ENCODE measurements at regions not wholly inside any gene's neighbourhood (a gene's known extent, or its start where the extent isn't known, plus 50 kb on each side); places are given as distances from the start of the nearest gene placed in this dataset.

GRCh38 chr2:22557406-22557805, 827.6 kb upstream of the KLHL29 start:
- DNase-seq (ENCODE audit: low read depth) = no peak

- no peak for DNase-seq (ENCODE audit: low read depth)
Observed at GRCh38 chr2:22560021-22560420, 825.0 kb upstream of the KLHL29 start.

GRCh38 chr2:22579341-22579740, 805.6 kb upstream of the KLHL29 start:
- DNase-seq (ENCODE audit: low read depth) = peak; percentile 47

DNA sequence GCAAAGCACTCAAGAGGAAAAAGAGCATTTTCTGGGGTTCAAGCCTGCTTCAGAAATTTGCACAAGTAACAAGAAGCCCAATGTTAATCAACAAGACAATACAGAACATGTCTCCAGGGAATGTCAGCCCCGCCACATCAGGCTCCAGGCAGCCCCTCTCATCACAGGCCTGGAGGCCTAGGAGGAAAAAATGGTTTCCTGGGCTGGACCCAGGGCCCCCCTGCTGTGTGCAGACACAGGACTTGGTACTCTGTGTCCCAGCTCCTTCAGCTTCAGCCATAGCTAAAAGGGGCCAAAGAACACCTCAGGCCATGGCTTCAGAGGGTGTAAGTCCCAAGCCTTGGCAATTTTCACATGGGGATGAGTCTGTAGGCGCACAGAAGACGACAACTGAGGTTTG, 802.9 kb upstream of the KLHL29 start:
- no peak for DNase-seq (ENCODE audit: low read depth)

- no peak for DNase-seq (ENCODE audit: low read depth)
Observed at GRCh38 chr2:22596306-22596705, 788.7 kb upstream of the KLHL29 start.

DNA sequence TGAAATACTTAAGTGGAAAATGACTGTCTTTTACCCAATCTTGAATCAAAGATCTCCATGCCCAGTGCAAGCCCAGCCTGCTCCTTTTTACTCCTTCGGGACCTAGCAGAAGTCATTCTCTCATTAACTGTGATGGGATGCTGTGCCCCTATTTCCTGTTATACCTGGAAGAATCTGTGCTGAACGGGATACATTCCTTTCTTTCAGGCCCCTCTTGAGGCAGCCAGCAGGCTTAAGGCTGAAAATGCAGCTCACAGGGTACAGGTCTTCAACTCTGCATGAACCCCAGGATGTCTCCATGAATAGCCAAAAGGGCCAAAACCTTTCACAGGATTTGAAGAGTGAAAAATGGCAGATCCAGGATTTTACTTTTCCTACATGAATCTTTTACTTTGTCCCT, 784.8 kb upstream of the KLHL29 start:
- DNase-seq (ENCODE audit: low read depth) = no peak

- no peak for DNase-seq (ENCODE audit: low read depth)
Observed at GRCh38 chr2:22600999-22601398, 784.0 kb upstream of the KLHL29 start.

- no peak for DNase-seq (ENCODE audit: low read depth)
Observed at GRCh38 chr2:22604136-22604535, 780.8 kb upstream of the KLHL29 start.

DNA sequence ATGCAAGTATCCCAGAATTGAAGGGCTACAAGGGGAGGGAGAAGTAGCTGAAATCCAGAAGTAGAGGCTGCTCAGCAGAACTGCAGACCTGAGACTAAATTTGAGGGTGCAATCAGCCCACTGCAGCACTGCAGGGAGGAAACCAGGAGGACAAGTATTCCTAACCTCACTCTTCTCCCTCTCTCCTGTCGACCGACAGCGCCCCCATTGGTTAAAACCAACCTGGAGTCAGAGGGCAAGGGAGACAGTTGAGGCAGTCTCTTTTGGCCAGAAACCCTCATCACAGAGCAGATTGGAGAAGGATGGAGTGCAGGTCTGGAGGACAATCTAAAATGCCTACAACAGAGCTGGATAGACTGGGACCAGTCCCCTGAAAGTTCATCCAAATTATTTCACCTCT, 768.9 kb upstream of the KLHL29 start:
- no peak for DNase-seq (ENCODE audit: low read depth)

DNA sequence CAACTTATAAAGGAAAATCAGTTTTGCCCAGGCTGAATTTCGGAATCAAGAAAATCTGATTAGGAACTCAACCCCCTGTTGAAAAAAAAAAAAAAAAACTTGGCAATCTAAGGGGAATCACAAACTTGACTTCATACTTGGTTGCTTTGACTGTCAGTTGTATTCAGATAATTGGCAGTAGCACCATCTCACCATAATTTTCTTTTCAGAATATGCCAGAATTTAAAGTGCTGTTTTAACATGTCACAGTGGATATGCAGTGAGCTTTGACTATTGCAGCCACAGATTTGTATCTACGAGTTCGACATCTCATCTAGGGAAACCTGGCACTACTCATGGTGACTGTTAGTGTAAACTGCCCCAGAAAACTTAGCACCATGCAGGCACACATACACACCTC, 761.4 kb upstream of the KLHL29 start:
- DNase-seq (ENCODE audit: low read depth) = no peak

DNA sequence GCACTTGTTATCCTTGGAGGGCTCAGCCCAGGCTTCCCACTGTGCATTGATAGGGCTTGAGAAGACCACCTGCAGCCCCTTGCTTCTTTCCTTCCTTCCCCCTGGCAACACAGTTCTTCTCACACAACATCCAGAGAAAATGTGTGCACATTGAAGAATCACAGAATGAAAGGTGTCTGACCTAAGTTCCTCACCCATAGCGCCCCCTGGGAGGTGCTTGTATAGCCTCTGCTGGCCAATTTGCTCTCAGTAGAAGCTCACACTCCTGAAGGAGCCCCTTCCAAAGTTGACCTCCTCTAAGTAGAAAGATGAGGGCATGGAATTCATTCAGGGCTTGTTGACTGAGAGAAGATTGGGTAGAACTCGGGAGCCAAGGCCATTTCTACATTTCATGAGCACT, 758.4 kb upstream of the KLHL29 start:
- DNase-seq (ENCODE audit: low read depth) = no peak

GRCh38 chr2:22628221-22628620, 756.8 kb upstream of the KLHL29 start:
- DNase-seq (ENCODE audit: low read depth) = no peak

- DNase-seq (ENCODE audit: low read depth) = peak; percentile 11
Observed at GRCh38 chr2:22628906-22629305, 756.1 kb upstream of the KLHL29 start.

- no peak for DNase-seq (ENCODE audit: low read depth)
Observed at GRCh38 chr2:22634167-22634566, 750.8 kb upstream of the KLHL29 start.

GRCh38 chr2:22656426-22656825, 728.6 kb upstream of the KLHL29 start:
- no peak for DNase-seq (ENCODE audit: low read depth)

- DNase-seq (ENCODE audit: low read depth) = no peak
Observed at GRCh38 chr2:22673529-22673928, 711.5 kb upstream of the KLHL29 start.

GRCh38 chr2:22683914-22684313, 701.1 kb upstream of the KLHL29 start:
- DNase-seq (ENCODE audit: low read depth) = no peak

DNA sequence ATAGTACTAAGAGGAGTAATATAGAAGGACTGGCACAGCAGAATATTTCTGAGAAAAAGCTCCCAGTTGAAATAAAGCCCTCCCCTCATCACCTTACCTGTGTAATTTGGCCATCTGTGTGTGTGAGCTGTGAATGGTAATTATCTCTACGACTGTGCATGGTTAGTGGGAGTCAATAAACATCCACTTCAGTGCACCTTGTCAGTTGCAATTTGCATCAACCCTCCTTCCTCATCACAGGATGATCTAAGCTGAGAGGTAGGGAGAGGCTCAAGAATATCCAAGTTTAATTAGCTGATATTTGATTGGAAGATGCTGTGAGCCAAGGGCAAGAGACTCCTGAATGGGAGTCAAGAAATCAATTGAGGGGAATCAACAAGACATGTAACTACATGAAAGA, 694.9 kb upstream of the KLHL29 start:
- DNase-seq (ENCODE audit: low read depth) = no peak

DNA sequence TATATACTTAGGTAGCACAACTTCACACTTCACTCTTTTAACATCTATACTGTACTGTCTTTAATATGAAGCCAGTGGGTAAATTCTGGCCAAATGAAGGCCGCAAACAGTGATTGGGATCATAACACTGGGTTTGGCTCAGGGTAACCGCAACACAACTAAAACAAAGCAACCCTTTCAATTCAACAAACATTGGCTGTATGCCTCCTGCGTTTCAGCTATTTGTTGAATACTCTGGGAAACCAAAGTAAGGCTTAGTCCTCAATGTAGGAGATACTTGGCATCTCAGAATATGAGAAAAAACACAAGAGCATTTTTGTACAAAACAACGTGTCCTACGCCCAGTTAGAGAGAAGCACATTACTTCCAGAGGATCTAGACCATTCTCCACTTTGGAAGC, 693.3 kb upstream of the KLHL29 start:
- DNase-seq (ENCODE audit: low read depth) = no peak

DNA sequence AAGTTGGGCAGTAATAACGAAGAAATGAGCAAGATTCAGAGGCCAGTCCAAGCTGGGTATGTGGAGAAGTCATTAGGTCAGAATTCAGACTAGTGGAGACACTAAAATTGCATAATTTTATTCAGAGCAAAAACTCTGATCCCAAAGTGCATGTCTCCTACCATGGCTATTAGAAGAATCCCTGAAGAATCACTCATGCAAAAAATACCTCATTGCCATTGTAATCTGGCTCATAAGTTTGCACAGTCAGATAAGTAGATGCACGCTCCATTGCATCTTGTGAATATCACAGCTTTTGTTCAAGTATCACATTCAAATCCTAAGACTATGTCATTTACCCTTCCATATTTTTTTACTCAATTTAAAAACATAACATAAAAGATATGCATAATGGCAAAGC, 692.2 kb upstream of the KLHL29 start:
- no peak for DNase-seq (ENCODE audit: low read depth)

DNA sequence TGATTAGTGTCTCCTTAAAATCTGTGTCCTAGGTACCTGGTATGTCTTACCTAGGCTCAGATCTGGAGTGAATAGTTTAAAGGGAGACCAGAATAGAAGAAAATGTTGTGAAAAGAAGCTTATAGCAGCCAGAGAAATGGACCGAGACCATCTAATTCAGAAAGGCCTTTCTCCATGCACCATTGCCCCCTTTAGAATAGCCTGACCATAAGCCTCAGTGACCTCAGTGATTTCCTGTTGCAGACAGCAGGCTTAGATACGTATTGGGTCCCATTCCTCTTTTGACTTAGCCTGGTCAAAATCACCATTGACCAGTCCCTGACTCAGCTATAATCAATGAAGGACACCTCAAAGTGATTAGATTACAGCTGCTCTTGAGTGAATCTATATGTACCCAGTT, 690.7 kb upstream of the KLHL29 start:
- no peak for DNase-seq (ENCODE audit: low read depth)

DNA sequence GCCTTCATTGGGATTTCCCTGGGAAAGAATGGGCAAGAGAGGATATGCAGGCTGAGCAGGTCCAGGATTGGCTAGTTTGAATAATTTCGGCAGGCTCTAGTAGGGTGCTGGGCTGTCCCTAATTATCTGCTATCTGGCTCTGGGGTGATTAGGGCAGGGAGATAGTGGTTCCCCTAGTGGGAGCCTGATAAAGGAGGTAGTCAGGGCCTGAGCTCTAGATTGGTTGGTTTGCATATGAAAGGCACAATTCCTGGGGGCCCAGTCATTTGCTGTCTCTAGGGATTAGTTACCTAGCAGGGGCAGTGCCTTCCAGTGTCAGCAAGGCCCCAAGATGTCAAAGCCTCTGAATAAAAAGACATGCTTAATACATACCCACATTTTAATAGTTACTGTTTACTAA, 690.1 kb upstream of the KLHL29 start:
- no peak for DNase-seq (ENCODE audit: low read depth)

DNA sequence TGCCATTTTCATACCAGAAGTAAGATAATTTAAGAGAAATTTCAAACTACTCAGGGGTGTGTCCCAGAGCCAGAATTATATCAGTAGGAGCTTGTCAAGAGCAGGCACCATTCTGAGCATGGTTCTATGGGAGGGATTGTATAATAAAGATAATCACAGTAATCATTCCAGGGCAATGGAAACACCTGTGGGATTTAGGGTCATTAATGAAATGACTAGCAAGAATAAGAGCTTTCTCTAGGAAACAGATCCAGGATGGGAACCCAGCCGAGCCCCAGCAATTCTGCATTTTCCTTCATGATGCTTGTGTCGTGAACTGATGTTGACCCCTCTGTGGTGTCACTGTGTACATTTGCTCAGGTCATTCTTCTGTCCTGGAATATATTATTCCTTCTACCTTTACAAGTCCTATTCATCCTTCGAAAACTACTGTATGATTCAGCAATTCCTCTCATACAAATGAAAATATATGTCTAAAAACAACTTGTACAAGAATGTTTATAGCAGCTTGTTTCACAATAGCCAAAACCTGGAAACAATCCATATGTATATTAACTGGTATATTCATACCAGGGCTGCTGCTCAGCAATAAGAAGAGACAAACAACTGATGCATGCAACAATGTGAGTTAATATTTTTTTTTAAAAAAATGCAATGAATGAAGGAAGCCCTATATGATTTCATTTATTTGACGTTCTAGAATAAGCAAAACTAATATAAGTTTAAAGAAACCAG, 687.8 kb upstream of the KLHL29 start:
- DNase-seq (ENCODE audit: low read depth) = no peak

GRCh38 chr2:22701561-22702160, 683.3 kb upstream of the KLHL29 start:
- DNase-seq (ENCODE audit: low read depth) = no peak
